22Rv1 (cell line): ENCODE measurements at regions not wholly inside any gene's neighbourhood (a gene's known extent, or its start where the extent isn't known, plus 50 kb on each side); places are given as distances from the start of the nearest gene placed in this dataset.

Source experiments
- ZFX ChIP-seq: fragments of 450-650 bp; IDR thresholded peaks from 2 replicates; pipeline ENCODE4 v1.6.1; 2017; ENCODE audit warnings: antibody characterized with exemption, borderline replicate concordance
- TF ChIP-seq, protein P1 (sequence below): fragments of 450-650 bp; IDR thresholded peaks from 2 replicates; pipeline ENCODE4 v1.5.1; 2017; ENCODE audit warnings: mild to moderate bottlenecking

DNA sequence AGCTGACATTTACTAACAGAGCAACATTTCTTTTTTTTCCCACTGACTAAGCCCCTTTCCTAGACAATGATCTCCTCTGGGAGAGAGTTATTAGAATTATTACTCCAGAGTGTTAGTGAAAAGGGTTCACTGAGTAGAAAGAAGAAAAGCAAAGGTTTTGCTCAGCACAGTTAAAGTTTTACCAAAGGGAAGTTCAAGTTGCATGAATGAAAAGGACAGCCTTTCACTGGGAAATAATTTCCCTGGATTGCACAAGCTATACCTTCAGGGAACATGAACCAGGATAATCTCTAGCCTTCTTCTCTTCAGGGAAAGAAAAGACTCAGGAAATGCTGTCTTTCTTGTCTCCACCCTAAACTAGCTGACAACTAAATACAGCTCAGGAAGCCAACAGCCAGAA, 71.4 kb upstream of the ESRRG start:
- TF ChIP-seq, protein P1, sequence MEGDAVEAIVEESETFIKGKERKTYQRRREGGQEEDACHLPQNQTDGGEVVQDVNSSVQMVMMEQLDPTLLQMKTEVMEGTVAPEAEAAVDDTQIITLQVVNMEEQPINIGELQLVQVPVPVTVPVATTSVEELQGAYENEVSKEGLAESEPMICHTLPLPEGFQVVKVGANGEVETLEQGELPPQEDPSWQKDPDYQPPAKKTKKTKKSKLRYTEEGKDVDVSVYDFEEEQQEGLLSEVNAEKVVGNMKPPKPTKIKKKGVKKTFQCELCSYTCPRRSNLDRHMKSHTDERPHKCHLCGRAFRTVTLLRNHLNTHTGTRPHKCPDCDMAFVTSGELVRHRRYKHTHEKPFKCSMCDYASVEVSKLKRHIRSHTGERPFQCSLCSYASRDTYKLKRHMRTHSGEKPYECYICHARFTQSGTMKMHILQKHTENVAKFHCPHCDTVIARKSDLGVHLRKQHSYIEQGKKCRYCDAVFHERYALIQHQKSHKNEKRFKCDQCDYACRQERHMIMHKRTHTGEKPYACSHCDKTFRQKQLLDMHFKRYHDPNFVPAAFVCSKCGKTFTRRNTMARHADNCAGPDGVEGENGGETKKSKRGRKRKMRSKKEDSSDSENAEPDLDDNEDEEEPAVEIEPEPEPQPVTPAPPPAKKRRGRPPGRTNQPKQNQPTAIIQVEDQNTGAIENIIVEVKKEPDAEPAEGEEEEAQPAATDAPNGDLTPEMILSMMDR = no peak
- TF ChIP-seq ZFX = no peak
